ENCODE measurements at regions not wholly inside any gene's neighbourhood (a gene's known extent, or its start where the extent isn't known, plus 50 kb on each side); places are given as distances from the start of the nearest gene placed in this dataset.
"Not testable (repeated sequence)": the region's sequence is repeated elsewhere in the genome, so short reads cannot be mapped to it uniquely, and the experiment has no call there.

DNA sequence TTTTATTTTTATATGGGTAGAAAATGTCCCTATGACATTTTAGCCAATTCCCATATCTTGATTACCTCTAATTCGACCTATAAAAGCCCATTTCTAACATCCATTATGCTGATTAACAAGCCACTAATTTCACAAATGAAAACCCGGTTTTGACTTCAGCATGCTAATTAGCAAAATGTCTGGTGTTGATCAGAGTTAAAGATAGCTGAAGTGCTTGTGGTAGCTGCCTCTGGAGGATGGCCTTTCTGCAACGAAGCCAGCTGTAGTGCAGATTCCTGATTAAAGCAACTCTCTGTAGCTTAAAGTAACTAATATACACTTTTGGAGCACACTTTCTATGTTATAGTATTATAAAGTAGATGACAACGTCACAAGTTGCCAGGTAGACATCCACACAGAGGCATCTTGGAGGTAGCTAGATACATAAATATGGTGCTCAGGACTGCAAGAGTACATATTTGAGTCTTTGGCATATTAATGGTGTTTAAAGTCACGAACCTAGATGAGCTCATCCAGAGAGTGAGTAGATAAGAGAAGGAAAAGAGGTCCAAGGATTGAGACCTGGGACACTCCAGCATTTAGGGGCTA, 239.5 kb downstream of the BRINP2 start:
- Histone ChIP-seq H3K79me2 (ENCODE audit: insufficient read depth, low read length) (no peaks in the 10 kb centered on the region), H3K9ac (ENCODE audit: low read depth, low read length, poor library complexity, severe bottlenecking) (no peak overlapping the region), H3K9me3 (ENCODE audit: insufficient read depth, low read depth, low read length) (no peaks in the 10 kb centered on the region), H3K27me3 (ENCODE audit: insufficient read depth, low read length, poor library complexity, severe bottlenecking) (no peaks in the 10 kb centered on the region), H3K9me2 (replicated peaks; ENCODE audit: low read depth, low read length) (no peaks in the 10 kb centered on the region), H3K4me3 (ENCODE audit: low read length, poor library complexity, severe bottlenecking) (no peak overlapping the region), H3K36me3 (ENCODE audit: insufficient read depth, low read length) (no peaks in the 10 kb centered on the region), H2AFZ (ENCODE audit: low read length) (no peak overlapping the region), H3K4me2 (ENCODE audit: low read depth, low read length, poor library complexity, severe bottlenecking) (no peak overlapping the region), H4K20me1 (ENCODE audit: insufficient read depth, low read length, poor library complexity, severe bottlenecking) (no peaks in the 10 kb centered on the region), H3F3A (ENCODE audit: low read depth) (no peaks in the 10 kb centered on the region), H3K4me1 (ENCODE audit: insufficient read depth, low read length, poor library complexity, severe bottlenecking) (no peaks in the 10 kb centered on the region)
- no peak for TF ChIP-seq EZH2phosphoT487 (IDR thresholded peaks at IDR 0.05; ENCODE audit: borderline replicate concordance)
- TF ChIP-seq, protein P1, sequence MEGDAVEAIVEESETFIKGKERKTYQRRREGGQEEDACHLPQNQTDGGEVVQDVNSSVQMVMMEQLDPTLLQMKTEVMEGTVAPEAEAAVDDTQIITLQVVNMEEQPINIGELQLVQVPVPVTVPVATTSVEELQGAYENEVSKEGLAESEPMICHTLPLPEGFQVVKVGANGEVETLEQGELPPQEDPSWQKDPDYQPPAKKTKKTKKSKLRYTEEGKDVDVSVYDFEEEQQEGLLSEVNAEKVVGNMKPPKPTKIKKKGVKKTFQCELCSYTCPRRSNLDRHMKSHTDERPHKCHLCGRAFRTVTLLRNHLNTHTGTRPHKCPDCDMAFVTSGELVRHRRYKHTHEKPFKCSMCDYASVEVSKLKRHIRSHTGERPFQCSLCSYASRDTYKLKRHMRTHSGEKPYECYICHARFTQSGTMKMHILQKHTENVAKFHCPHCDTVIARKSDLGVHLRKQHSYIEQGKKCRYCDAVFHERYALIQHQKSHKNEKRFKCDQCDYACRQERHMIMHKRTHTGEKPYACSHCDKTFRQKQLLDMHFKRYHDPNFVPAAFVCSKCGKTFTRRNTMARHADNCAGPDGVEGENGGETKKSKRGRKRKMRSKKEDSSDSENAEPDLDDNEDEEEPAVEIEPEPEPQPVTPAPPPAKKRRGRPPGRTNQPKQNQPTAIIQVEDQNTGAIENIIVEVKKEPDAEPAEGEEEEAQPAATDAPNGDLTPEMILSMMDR (conservative IDR thresholded peaks at IDR 0.05; ENCODE audit: low read length) = no peak

DNA sequence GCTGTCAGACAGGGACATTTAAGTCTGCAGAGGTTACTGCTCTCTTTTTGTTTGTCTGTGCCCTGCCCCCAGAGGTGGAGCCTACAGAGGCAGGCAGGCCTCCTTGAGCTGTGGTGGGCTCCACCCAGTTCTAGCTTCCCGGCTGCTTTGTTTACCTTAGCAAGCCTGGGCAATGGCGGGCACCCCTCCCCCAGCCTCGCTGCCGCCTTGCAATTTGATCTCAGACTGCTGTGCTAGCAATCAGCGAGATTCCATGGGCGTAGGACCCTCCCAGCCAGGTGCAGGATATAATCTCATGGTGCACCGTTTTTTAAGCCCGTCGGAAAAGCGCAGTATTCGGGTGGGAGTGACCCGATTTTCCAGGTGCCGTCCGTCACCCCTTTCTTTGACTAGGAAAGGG, 235.6 kb downstream of the BRINP2 start:
- not testable (repeated sequence) for H3K9ac ChIP-seq (ENCODE audit: low read depth, low read length, poor library complexity, severe bottlenecking); H3K27me3 ChIP-seq (ENCODE audit: insufficient read depth, low read length, poor library complexity, severe bottlenecking); H3K9me3 ChIP-seq (ENCODE audit: insufficient read depth, low read depth, low read length); H3K4me3 ChIP-seq (ENCODE audit: low read length, poor library complexity, severe bottlenecking); H2AFZ ChIP-seq (ENCODE audit: low read length); H3K4me1 ChIP-seq (ENCODE audit: insufficient read depth, low read length, poor library complexity, severe bottlenecking); H3K36me3 ChIP-seq (ENCODE audit: insufficient read depth, low read length); H3K79me2 ChIP-seq (ENCODE audit: insufficient read depth, low read length); H3K4me2 ChIP-seq (ENCODE audit: low read depth, low read length, poor library complexity, severe bottlenecking); H4K20me1 ChIP-seq (ENCODE audit: insufficient read depth, low read length, poor library complexity, severe bottlenecking); H3F3A ChIP-seq (ENCODE audit: low read depth); H3K9me2 ChIP-seq (replicated peaks; ENCODE audit: low read depth, low read length)

DNA sequence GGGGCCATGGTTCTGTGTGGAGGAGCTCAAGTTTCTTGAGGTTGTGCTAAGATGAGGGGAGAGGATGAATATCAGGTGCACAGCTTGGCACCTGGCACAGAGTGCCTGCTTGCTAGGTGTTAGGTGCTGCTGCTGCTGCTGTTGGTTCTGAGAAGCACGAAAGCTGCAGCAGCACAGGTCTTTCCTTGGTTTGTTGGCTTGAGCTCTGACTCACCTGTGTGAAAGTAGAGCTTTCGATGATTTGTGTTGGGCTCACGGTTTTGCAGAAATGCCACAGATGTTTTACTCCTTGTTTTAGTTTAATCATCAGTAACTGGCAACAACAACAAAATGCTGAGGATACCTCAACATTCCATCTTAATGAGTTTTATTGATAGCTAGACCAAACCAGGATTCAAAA, 221.6 kb downstream of the BRINP2 start:
- Histone ChIP-seq H3K27me3 (ENCODE audit: insufficient read depth, low read length, poor library complexity, severe bottlenecking) (no peaks in the 10 kb centered on the region), H3K4me2 (ENCODE audit: low read depth, low read length, poor library complexity, severe bottlenecking) (no peak overlapping the region), H3K9me3 (ENCODE audit: insufficient read depth, low read depth, low read length) (no peaks in the 10 kb centered on the region), H2AFZ (ENCODE audit: low read length) (no peak overlapping the region), H3K9ac (ENCODE audit: low read depth, low read length, poor library complexity, severe bottlenecking) (no peak overlapping the region), H4K20me1 (ENCODE audit: insufficient read depth, low read length, poor library complexity, severe bottlenecking) (no peaks in the 10 kb centered on the region), H3K9me2 (replicated peaks; ENCODE audit: low read depth, low read length) (no peaks in the 10 kb centered on the region), H3K4me3 (ENCODE audit: low read length, poor library complexity, severe bottlenecking) (no peak overlapping the region), H3K4me1 (ENCODE audit: insufficient read depth, low read length, poor library complexity, severe bottlenecking) (no peaks in the 10 kb centered on the region), H3K36me3 (ENCODE audit: insufficient read depth, low read length) (no peaks in the 10 kb centered on the region), H3K79me2 (ENCODE audit: insufficient read depth, low read length) (no peaks in the 10 kb centered on the region), H3F3A (ENCODE audit: low read depth) (no peaks in the 10 kb centered on the region)
- TF ChIP-seq EZH2phosphoT487 (IDR thresholded peaks at IDR 0.05; ENCODE audit: borderline replicate concordance) = no peak
- TF ChIP-seq, protein P1 (conservative IDR thresholded peaks at IDR 0.05; ENCODE audit: low read length) = no peak
